ENCODE measurements at regions not wholly inside any gene's neighbourhood (a gene's known extent, or its start where the extent isn't known, plus 50 kb on each side); places are given as distances from the start of the nearest gene placed in this dataset.
"Not testable (repeated sequence)": the region's sequence is repeated elsewhere in the genome, so short reads cannot be mapped to it uniquely, and the experiment has no call there.

DNA sequence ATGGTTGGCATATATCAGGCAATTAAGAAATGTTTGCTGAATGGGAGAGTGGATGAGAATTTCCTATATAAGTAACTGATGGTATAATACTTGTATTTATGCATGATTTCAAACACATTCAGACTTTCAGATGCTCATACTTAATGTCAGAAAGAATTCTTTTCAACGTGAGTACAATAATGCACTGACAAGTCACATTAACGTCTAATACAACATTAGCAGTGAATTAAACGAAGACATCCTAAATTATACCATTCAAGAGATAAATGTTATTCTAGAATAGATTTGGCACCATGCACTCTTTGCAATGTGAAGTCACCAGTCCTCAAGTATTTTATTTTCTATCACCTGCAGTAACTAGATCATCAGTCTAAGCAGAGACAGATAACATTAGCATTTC lies 712.9 kb downstream of the TLE1 start (continued):
- TF ChIP-seq ARID3B (CRISPR knock-in tag; IDR thresholded peaks at IDR 0.05; ENCODE audit: borderline replicate concordance) (no peak), THRA (IDR thresholded peaks at IDR 0.05) (no peak), RB1 (IDR thresholded peaks at IDR 0.05; ENCODE audit: low read depth) (no peak), ZC3H8 (IDR thresholded peaks at IDR 0.05) (no peak), IRF2 (CRISPR knock-in tag; IDR thresholded peaks at IDR 0.05) (no peak), OTX1 (CRISPR knock-in tag; IDR thresholded peaks at IDR 0.05) (no peak), SOX6 (IDR thresholded peaks at IDR 0.05) (no peak)

GRCh38 chr9:80970377-80970776 lies 719.0 kb downstream of the TLE1 start:
- POLR2A ChIA-PET: interaction anchor here (0.6 kb wide), 1 partner anchor 10 kb away, joined by 3 read pairs; no protein-coding TSS in a partner anchor
- H3K27ac ChIP-seq (ENCODE audit: extremely low read depth, low read depth, low read length); H3K9me3 ChIP-seq (replicated peaks; ENCODE audit: control insufficient read depth, insufficient read depth, low read depth, low read length); H3K9me1 ChIP-seq (ENCODE audit: control insufficient read depth, insufficient read depth, low read length); H3K4me2 ChIP-seq (ENCODE audit: insufficient read depth, low read length); ATAC-seq; H3K4me1 ChIP-seq (replicated peaks in 1 of 2; ENCODE audit: control insufficient read depth in 2 of 2, insufficient read depth in 2 of 2, low read length in 2 of 2); BruUV-seq (replicated peaks); FAIRE-seq; H3K27me3 ChIP-seq (ENCODE audit: control insufficient read depth in 2 of 2, insufficient read depth in 2 of 2, low read length in 2 of 2); H3K79me2 ChIP-seq (ENCODE audit: control insufficient read depth, insufficient read depth, low read length); H2AFZ ChIP-seq (ENCODE audit: low read depth, low read length); H3K36me3 ChIP-seq (ENCODE audit: control insufficient read depth, insufficient read depth, low read length); H3K9ac ChIP-seq (ENCODE audit: insufficient read depth in 1 of 2, low read depth in 2 of 2, low read length in 2 of 2); DNase-seq (ENCODE audit: extremely low read depth in 1 of 4, low spot score in 3 of 4); H3K4me3 ChIP-seq; H4K20me1 ChIP-seq (replicated peaks; ENCODE audit: control insufficient read depth, insufficient read depth, low read length); in situ Hi-C loops (cut with MboI); CTCF ChIA-PET (ENCODE audit: low intra/inter-chr PET ratio); intact Hi-C loops (cut with micrococcal nuclease): not testable (repeated sequence)
- 0% methylated on average over 1 of the region's 2 CpGs for WGBS (ENCODE audit: insufficient coverage, low coverage, missing lambda C conversion rate)
